ENCODE measurements at regions not wholly inside any gene's neighbourhood (a gene's known extent, or its start where the extent isn't known, plus 50 kb on each side); places are given as distances from the start of the nearest gene placed in this dataset.

GRCh38 chr14:80291101-80291500, 79.8 kb upstream of the DIO2 start:
- no peak for TF ChIP-seq CTCF (IDR thresholded peaks at IDR 0.05)
- no peak for TF ChIP-seq EZH2 (IDR thresholded peaks at IDR 0.05; ENCODE audit: borderline replicate concordance, insufficient read depth, low read depth, low read length, poor library complexity, severe bottlenecking)
